Mucosa of descending colon (tissue), 3 donors: ENCODE measurements at regions not wholly inside any gene's neighbourhood (a gene's known extent, or its start where the extent isn't known, plus 50 kb on each side); places are given as distances from the start of the nearest gene placed in this dataset.
A peak's percentile ranks its signal among the peaks of the same experiment; 100 is the strongest.

Source experiments
- ATAC-seq: fragments of 200-7000 bp; cut with Tn5 transposase; one replicate; pipeline ENCODE4 v1.9.1; 2020; ENCODE audit warnings: mild to moderate bottlenecking, moderate library complexity
- DNase-seq, 3 donors: peaks; one replicate each; pipeline ENCODE4 v3.0.0-alpha.2; 2020
- H3K36me3 ChIP-seq: fragments of 200-600 bp; one replicate; pipeline ENCODE4 v1.8.0; 2021; ENCODE audit warnings: low read depth, mild to moderate bottlenecking
- H3K4me1 ChIP-seq: fragments of 200-600 bp; one replicate; pipeline ENCODE4 v1.8.0; 2021; ENCODE audit warnings: low read depth, mild to moderate bottlenecking
- H3K4me3 ChIP-seq: fragments of 200-600 bp; one replicate; pipeline ENCODE4 v1.8.0; 2021; ENCODE audit warnings: mild to moderate bottlenecking
- H3K9me3 ChIP-seq: fragments of 200-600 bp; one replicate; pipeline ENCODE4 v1.8.0; 2021; ENCODE audit warnings: mild to moderate bottlenecking
- CTCF ChIP-seq: fragments of 200-600 bp; IDR thresholded peaks from one replicate; pipeline ENCODE4 v1.8.0; 2022; ENCODE audit warnings: antibody characterized with exemption, mild to moderate bottlenecking
- intact Hi-C, 2 donors: fragments of 100-400 bp; cut with DNase I in 1 of 2; cut with micrococcal nuclease in 1 of 2; formaldehyde crosslinking; loops; one replicate each; pipeline versions ENCODE4 v1.11.0 to v1.11.1; 2022; cut with DNase I, micrococcal nuclease
- donor health status: DM: no; HTN: no; CAD: no; lungs with moderate emphysema.
- donor health status: DM: no; HTN: no; CAD: no.
- donor health status: DM: no; HTN: yes; CAD: no.

DNA sequence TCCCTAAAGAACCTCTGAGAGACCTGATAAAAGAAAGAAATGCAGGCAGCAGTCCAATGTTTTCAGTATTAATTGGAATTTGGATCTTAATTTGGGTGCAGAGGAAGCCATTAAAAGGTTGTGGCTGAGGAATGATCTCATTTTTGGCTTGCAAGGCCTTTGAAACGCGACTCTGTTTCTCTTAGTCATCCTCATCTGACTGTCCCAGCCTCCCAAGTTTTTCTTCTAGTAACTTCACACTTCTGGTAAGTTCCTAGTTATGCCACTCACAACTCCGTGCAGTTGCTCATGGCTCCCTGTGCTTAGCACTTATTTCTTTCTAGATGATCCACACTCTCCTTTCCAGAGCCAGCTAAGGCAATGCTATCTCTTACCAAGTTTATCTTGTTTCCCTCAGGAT is 147.4 kb upstream of the USP24 start:
- Histone ChIP-seq H3K4me3 (no peak overlapping the region), H3K4me1 (no peaks in the 10 kb centered on the region), H3K36me3 (no peaks in the 10 kb centered on the region), H3K9me3 (no peaks in the 10 kb centered on the region)
- no peak for TF ChIP-seq CTCF
- no peak for DNase-seq
- no peak for ATAC-seq
- intact Hi-C loops: no loop called here

- ATAC-seq (no peak), DNase-seq (no peak)
- Histone ChIP-seq H3K4me1 (no peaks in the 10 kb centered on the region), H3K4me3 (no peak overlapping the region), H3K36me3 (no peaks in the 10 kb centered on the region), H3K9me3 (no peaks in the 10 kb centered on the region)
- intact Hi-C loops: no loop called here
- no peak for TF ChIP-seq CTCF
Observed at GRCh38 chr1:55359611-55360010, 144.4 kb upstream of the USP24 start.

DNA sequence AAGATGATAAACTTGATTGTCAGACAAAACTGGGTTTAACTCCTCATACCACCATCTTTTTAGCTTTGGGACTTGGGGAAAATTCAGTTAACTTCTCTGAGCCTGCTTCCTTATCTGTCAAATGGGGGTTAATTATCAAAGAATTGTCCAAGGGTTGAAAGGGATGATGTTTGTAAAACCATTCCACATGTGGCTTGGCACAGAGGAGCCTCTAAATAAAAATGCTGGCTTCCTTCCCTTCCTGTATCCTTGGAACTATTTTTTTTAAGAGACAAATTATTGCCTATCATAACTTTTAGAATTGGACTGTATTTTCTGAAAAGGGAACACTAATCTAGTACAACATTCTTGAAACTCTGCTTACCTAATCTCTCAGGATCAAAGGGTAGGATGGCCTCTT is 143.4 kb upstream of the USP24 start:
- Histone ChIP-seq H3K9me3 (no peaks in the 10 kb centered on the region), H3K4me1 (no peaks in the 10 kb centered on the region), H3K36me3 (no peaks in the 10 kb centered on the region), H3K4me3 (no peak overlapping the region)
- DNase-seq: no peak
- no peak for ATAC-seq
- intact Hi-C loops: no loop called here
- TF ChIP-seq CTCF: no peak

- intact Hi-C loops: no loop called here
- ATAC-seq (no peak), DNase-seq (no peak)
- H3K9me3 ChIP-seq: no peaks in the 10 kb centered on the region
- H3K4me3 ChIP-seq: no peak overlapping the region
- TF ChIP-seq CTCF: no peak
- no peaks in the 10 kb centered on the region for H3K36me3 ChIP-seq
- no peaks in the 10 kb centered on the region for H3K4me1 ChIP-seq
Observed at GRCh38 chr1:55355549-55355948, 140.4 kb upstream of the USP24 start.

- no peak for DNase-seq
- TF ChIP-seq CTCF: no peak
Observed at GRCh38 chr1:55353707-55354620, 138.8 kb upstream of the USP24 start.

More at GRCh38 chr1:55353707-55354620, 138.8 kb upstream of the USP24 start:
- Histone ChIP-seq H3K36me3 (no peaks in the 10 kb centered on the region), H3K9me3 (no peaks in the 10 kb centered on the region), H3K4me3 (no peak overlapping the region), H3K4me1 (no peaks in the 10 kb centered on the region)
- intact Hi-C loops: no loop called here
- ATAC-seq: peak; percentile 34
